Activated naive CD4-positive, alpha-beta T cell treated with anti-CD3 and anti-CD28 coated beads, Interleukin-2, amount 50 U/mL, for 72 hours (primary cell): ENCODE measurements at regions not wholly inside any gene's neighbourhood (a gene's known extent, or its start where the extent isn't known, plus 50 kb on each side); places are given as distances from the start of the nearest gene placed in this dataset.

Experiments
- ATAC-seq, 2 donors: fragments of 150-1000 bp; cut with Tn5 transposase; 2 replicates each; pipeline ENCODE4 v1.10.0; 2021; ENCODE audit warnings: mild to moderate bottlenecking in 2 of 2, moderate library complexity in 2 of 2
- DNase-seq, 2 donors: peaks; one replicate each; pipeline ENCODE4 v3.0.0; 2021 to 2022; ENCODE audit warnings: low spot score in 2 of 2
- H3K27ac Mint-ChIP-seq, 2 donors: one replicate each; pipeline ENCODE4 v1.8.0; 2022; ENCODE audit warnings: mild to moderate bottlenecking in 2 of 2, mixed read lengths in 2 of 2
- H3K36me3 Mint-ChIP-seq, 2 donors: one replicate each; pipeline ENCODE4 v1.8.0; 2022; ENCODE audit warnings: mixed read lengths in 2 of 2
- H3K9me3 Mint-ChIP-seq, 2 donors: one replicate each; pipeline ENCODE4 v1.8.0; 2022; ENCODE audit warnings: mixed read lengths in 2 of 2

DNA sequence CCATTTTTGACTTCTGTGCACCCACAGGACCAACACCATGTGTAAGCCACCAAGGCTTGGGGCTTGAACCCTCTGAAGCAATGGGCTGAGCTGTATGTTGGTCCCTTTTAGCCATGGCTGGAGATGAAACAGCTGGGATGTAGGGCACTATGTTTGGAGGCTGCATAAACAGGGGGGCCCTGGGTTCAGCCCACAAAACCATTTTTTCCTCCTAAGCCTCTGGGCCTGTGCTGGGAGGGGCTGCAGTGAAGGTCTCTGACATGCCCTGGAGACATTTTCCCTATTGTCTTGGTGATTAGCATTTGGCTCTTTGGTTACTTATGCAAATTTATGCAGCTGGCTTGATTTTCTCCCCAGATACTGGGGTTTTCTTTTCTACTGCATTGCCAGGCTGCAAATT, 144.9 kb downstream of the ZNF326 start:
- DNase-seq (no peak), ATAC-seq (no peak)
- Mint-ChIP-seq H3K36me3 (peaks cover 7% of the 10 kb centered on the region in 2 donors), H3K27ac (no peak overlapping the region), H3K9me3 (peaks cover 12 to 17% of the 10 kb centered on the region in 2 donors)

- Mint-ChIP-seq H3K27ac (no peak overlapping the region), H3K9me3 (peaks cover 2 to 8% of the 10 kb centered on the region in 2 donors), H3K36me3 (peaks cover 3 to 4% of the 10 kb centered on the region in 2 donors)
- DNase-seq (no peak), ATAC-seq (no peak)
Observed at GRCh38 chr1:90135286-90135685, 140.4 kb downstream of the ZNF326 start.

DNA sequence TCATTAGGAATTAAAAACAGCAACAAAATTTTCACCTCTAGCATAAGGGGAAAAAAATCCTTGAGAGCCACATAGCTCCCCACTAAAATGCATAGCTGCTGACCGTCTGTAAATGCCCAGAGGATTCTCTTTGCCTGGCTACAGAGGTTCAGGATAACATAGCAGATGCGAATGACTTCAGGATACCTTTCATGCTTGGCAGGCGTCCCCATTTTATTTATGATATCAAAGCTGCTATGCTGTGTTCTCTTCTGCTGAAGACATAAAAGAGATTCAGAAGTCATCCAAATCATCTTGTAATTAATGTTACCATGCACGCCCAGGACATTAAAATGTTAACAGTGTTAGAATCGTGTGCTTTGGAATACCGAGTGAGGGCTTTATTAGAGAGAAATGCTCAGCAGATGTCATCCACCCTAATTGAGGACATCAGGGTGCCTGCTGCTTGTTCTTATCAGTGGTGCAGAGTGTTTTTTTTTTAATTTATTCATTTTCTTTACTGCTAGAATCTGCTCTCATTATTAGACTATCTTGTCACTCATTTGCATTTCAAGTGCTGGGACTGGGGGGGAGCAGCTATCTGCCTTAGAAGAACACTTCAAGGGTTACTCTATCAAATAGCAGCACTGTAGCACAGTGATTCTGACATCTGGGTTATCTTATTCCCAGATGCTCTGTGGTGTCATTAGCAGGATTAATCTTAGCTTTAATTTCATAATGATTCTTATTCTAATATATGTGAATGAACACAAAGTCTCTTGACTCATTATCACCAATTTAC, 139.5 kb downstream of the ZNF326 start:
- Mint-ChIP-seq H3K36me3 (no peaks in the 10 kb centered on the region), H3K9me3 (peaks cover 0 to 4% of the 10 kb centered on the region in 2 donors), H3K27ac (no peak overlapping the region)
- ATAC-seq (no peak), DNase-seq (no peak)

DNA sequence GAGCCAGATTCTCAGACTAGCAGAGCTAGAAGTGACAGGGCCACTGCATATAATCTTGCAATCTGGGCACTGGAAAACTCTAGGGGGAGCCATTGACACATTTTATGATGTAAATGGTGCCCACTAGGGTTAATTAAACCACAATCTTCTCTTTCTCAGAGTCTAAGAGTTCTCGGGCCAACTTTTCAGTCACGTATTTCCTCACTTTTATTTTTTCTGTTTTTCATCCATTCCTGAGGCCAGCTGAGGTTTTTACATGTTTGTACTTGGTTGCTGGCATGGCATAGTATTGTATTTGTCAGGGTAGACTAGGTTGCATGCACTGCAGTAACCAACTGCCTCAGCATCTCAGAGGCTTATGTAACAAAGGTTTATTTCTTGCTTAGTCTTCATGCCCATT, 138.2 kb downstream of the ZNF326 start:
- ATAC-seq (no peak), DNase-seq (no peak)
- Mint-ChIP-seq H3K27ac (no peak overlapping the region), H3K36me3 (no peaks in the 10 kb centered on the region), H3K9me3 (peaks cover 0 to 2% of the 10 kb centered on the region in 2 donors)

DNA sequence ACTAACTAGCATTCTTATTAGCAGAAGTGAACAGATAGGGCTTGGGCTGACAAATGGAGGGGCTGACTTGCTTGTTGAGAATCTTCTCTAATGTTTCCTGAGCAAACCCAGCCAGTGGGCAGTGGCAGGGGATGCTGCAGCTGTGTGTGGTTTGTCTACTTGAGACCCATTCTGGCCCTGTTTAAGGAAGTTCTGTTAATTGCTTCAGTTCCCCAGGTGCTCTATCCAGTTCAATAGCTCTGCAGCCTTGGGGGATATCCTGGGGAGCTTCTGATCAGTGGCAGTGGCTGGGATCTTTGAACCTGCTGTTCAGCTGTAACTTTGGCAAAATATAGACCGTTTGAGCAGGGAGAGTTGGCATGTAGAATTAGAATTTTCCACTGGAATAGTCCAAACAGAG, 137.4 kb downstream of the ZNF326 start:
- no peak for ATAC-seq
- no peak for DNase-seq
- Mint-ChIP-seq H3K9me3 (no peaks in the 10 kb centered on the region), H3K36me3 (no peaks in the 10 kb centered on the region), H3K27ac (no peak overlapping the region)

- no peak overlapping the region for H3K27ac Mint-ChIP-seq
Observed at GRCh38 chr1:90127288-90127953, 132.5 kb downstream of the ZNF326 start.

GRCh38 chr1:90126834-90127233, 131.9 kb downstream of the ZNF326 start:
- DNase-seq (no peak), ATAC-seq (no peak)
- Mint-ChIP-seq H3K9me3 (no peaks in the 10 kb centered on the region), H3K27ac (no peak overlapping the region), H3K36me3 (no peaks in the 10 kb centered on the region)

More at GRCh38 chr1:90127288-90127953, 132.5 kb downstream of the ZNF326 start:
- peak in 1 of 2 donors; percentile 49 for ATAC-seq
- no peaks in the 10 kb centered on the region for H3K36me3 Mint-ChIP-seq
- no peaks in the 10 kb centered on the region for H3K9me3 Mint-ChIP-seq
- DNase-seq: no peak

- Mint-ChIP-seq H3K27ac (no peak overlapping the region), H3K9me3 (no peaks in the 10 kb centered on the region), H3K36me3 (no peaks in the 10 kb centered on the region)
- DNase-seq (no peak), ATAC-seq (no peak)
Observed at GRCh38 chr1:90122654-90123340, 127.9 kb downstream of the ZNF326 start.

- no peaks in the 10 kb centered on the region for H3K36me3 Mint-ChIP-seq
- no peak overlapping the region for H3K27ac Mint-ChIP-seq
- no peak for ATAC-seq
- DNase-seq: no peak
- H3K9me3 Mint-ChIP-seq: no peaks in the 10 kb centered on the region
Observed at GRCh38 chr1:90114521-90115141, 119.7 kb downstream of the ZNF326 start.

DNA sequence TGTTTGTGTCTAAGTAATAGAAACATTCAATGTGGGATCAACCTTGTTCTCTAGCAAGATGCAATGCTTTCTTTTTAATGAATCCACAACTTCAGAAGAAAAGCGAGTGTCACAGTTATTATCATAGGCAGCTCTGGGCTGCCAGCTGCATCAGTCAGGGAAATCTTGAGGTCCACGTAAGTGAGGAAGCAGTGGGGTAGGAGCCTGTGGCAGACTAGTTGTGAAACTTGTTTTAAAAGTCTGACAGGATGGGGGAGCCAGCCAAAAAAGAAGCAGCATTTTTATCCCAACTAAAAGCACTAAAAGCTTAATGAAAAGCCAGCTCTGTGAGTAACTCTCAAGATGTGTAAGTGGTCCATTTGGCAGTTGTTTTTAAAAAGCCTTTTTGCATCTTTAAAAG, 113.1 kb downstream of the ZNF326 start:
- DNase-seq (no peak), ATAC-seq (no peak)
- Mint-ChIP-seq H3K36me3 (no peaks in the 10 kb centered on the region), H3K9me3 (no peaks in the 10 kb centered on the region), H3K27ac (no peak overlapping the region)

- no peaks in the 10 kb centered on the region for H3K9me3 Mint-ChIP-seq
- no peak overlapping the region for H3K27ac Mint-ChIP-seq
- no peaks in the 10 kb centered on the region for H3K36me3 Mint-ChIP-seq
- DNase-seq: no peak
- ATAC-seq: no peak
Observed at GRCh38 chr1:90106311-90106710, 111.4 kb downstream of the ZNF326 start.

DNA sequence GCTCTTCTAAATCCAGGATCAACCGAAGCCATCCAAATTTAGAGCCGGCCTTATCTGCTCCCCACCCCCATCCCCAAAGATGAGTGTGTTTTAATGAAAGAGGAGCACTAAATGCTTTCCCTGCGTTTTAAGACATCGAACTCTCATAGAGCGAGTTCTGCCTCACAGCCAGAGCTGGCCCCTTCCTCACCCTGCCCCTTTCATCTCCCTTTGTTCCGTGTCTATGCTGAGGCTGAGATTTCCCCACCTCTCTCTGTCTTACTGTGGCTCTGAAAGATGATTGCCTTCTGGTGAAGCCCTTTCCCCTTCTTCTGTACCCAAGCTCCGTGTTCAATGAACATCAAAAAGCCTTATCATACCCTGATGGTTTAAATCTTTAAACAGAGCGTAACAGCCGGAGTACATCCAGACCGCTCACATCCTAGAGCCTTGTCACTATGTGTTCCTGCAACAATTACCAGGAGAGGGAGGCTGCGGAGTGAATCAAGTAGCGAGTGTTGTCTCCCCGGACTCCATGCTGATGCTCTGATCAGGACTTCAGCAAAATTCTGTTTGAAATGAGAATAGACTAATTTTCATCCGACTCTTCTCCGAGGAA, 110.1 kb downstream of the ZNF326 start:
- no peak for DNase-seq
- no peaks in the 10 kb centered on the region for H3K36me3 Mint-ChIP-seq
- no peaks in the 10 kb centered on the region for H3K9me3 Mint-ChIP-seq
- ATAC-seq: no peak
- no peak overlapping the region for H3K27ac Mint-ChIP-seq

GRCh38 chr1:90100566-90100965, 105.7 kb downstream of the ZNF326 start:
- Mint-ChIP-seq H3K27ac (no peak overlapping the region), H3K36me3 (no peaks in the 10 kb centered on the region), H3K9me3 (no peaks in the 10 kb centered on the region)
- DNase-seq (no peak), ATAC-seq (no peak)

DNA sequence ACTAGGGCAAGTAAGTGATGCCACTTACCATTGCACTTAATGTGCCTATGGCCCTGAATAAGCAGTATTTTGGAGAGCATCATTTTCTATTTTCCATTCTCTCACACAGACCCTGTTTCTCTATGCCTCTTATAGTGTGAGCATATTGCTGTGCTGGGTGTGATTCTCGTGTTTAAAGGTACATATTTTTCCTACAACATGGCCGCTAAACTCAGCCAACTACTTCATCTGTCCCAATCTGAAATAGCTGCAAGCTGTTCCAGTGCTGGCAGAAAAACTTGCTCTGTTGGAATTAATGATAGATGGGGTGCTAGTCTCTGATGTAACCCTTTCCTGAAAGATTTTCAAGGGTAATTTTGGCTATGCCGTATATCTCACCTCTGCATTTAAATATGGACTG, 97.5 kb downstream of the ZNF326 start:
- ATAC-seq (no peak), DNase-seq (no peak)
- Mint-ChIP-seq H3K27ac (no peak overlapping the region), H3K9me3 (no peaks in the 10 kb centered on the region), H3K36me3 (no peaks in the 10 kb centered on the region)
